A549 (cell line): ENCODE measurements at regions not wholly inside any gene's neighbourhood (a gene's known extent, or its start where the extent isn't known, plus 50 kb on each side); places are given as distances from the start of the nearest gene placed in this dataset.

Source experiments
- ATAC-seq, 2 experiments: fragments of 200-7000 bp in 1 of 2; fragments of >200 bp in 1 of 2; cut with Nextera tagmentation in 1 of 2; cut with Tn5 transposase in 1 of 2; 3 replicates each; pipeline versions ENCODE4 v1.8.0 to v1.9.1; 2018 to 2020; ENCODE audit warnings: mild to moderate bottlenecking in 1 of 2, moderate library complexity in 1 of 2
- CTCF ChIA-PET: fragments of 300-600 bp; sonication (Branson Sonifier 250); formaldehyde crosslinking; extraction: SDS; loops from one replicate; lab custom pipeline; 2021; ENCODE audit warnings: antibody characterized with exemption, inconsistent platforms; lab: Yijun Ruan, JAX
- POLR2A ChIA-PET: fragments of 350-600 bp; formaldehyde crosslinking; extraction: SDS; loops from one replicate; lab custom pipeline; 2021; ENCODE audit warnings: antibody characterized with exemption, inconsistent platforms; lab: Yijun Ruan, JAX
- DNase-seq, 2 experiments: peaks; one replicate each; pipeline versions ENCODE4 v3.0.0 to v3.0.0-alpha.2; 2011 to 2016; ENCODE audit warnings: low read depth in 1 of 2, low spot score in 1 of 2
- FAIRE-seq: peaks from 2 replicates; lab custom pipeline; 2011; peaks lifted over from hg19 to GRCh38; lab: Jason Lieb, UNC
- H3K27ac ChIP-seq, 2 experiments: fragments of >200 bp; sonication (Bioruptor Twin); formaldehyde crosslinking; 3 replicates each; pipeline ENCODE4 v1.5.1; 2016 to 2017
- H3K4me1 ChIP-seq: fragments of >200 bp; sonication (Bioruptor Twin); formaldehyde crosslinking; 3 replicates; pipeline ENCODE4 v1.6.1; 2016
- H3K4me2 ChIP-seq: fragments of >200 bp; sonication (Bioruptor Twin); formaldehyde crosslinking; 3 replicates; pipeline ENCODE4 v1.6.1; 2016
- H3K4me3 ChIP-seq: fragments of >200 bp; sonication (Bioruptor Twin); formaldehyde crosslinking; 3 replicates; pipeline ENCODE4 v1.5.1; 2016
- H3K9me3 ChIP-seq: fragments of >200 bp; sonication (Bioruptor Twin); formaldehyde crosslinking; 3 replicates; pipeline ENCODE4 v1.6.1; 2016
- BHLHE40 ChIP-seq: IDR thresholded peaks from 2 replicates; pipeline ENCODE4 v1.6.1; 2012; ENCODE audit warnings: low read depth, low read length, inconsistent platforms
- CBX8 ChIP-seq: fragments of 200-600 bp; sonication (generic); IDR thresholded peaks from 2 replicates; pipeline ENCODE4 v1.6.1; 2016
- CEBPB ChIP-seq, 2 experiments: fragments of >200 bp in 1 of 2; sonication (Bioruptor Twin) in 1 of 2; formaldehyde crosslinking in 1 of 2; IDR thresholded peaks; 2 replicates each; pipeline ENCODE4 v1.6.1; 2012 to 2016
- CHD4 ChIP-seq: fragments of 200-600 bp; sonication (generic); IDR thresholded peaks from 2 replicates; pipeline ENCODE4 v1.6.1; 2016; ENCODE audit warnings: antibody characterized with exemption, mild to moderate bottlenecking, borderline replicate concordance
- EHMT2 ChIP-seq: fragments of 200-600 bp; sonication (generic); IDR thresholded peaks from 2 replicates; pipeline ENCODE4 v1.6.1; 2016; ENCODE audit warnings: antibody characterized with exemption, low read depth, mild to moderate bottlenecking, moderate library complexity
- ESRRA ChIP-seq: fragments of 150-350 bp; IDR thresholded peaks from 2 replicates; pipeline ENCODE4 v1.6.1; 2014; ENCODE audit warnings: mild to moderate bottlenecking, low read length, borderline replicate concordance
- FOXS1 ChIP-seq: fragments of 250-450 bp; sonication (Bioruptor Pico); IDR thresholded peaks from 2 replicates; pipeline ENCODE4 v1.5.0; 2020; ENCODE audit warnings: mild to moderate bottlenecking, moderate library complexity
- HEYL ChIP-seq: fragments of 250-450 bp; sonication (Bioruptor Pico); IDR thresholded peaks from 2 replicates; pipeline ENCODE4 v1.8.0; 2021; ENCODE audit warnings: mild to moderate bottlenecking, moderate library complexity
- HOXB13 ChIP-seq: fragments of 250-450 bp; sonication (Bioruptor Pico); IDR thresholded peaks from 2 replicates; pipeline ENCODE4 v1.5.0; 2020; ENCODE audit warnings: low read depth, mild to moderate bottlenecking, moderate library complexity
- JUN ChIP-seq, 2 experiments: fragments of >200 bp; sonication (Bioruptor Twin); formaldehyde crosslinking; IDR thresholded peaks; 2 replicates in 1 of 2; 3 replicates in 1 of 2; pipeline ENCODE4 v1.6.1; 2016 to 2017
- KDM1A ChIP-seq: fragments of 200-600 bp; sonication (generic); IDR thresholded peaks from 2 replicates; pipeline ENCODE4 v1.6.1; 2016; ENCODE audit warnings: low read depth, mild to moderate bottlenecking
- MAFK ChIP-seq: fragments of 450-650 bp; IDR thresholded peaks from 2 replicates; pipeline ENCODE4 v1.6.1; 2014; ENCODE audit not compliant: partially characterized antibody
- MAZ ChIP-seq: fragments of 150-350 bp; IDR thresholded peaks from 2 replicates; pipeline ENCODE4 v1.6.1; 2014; ENCODE audit warnings: antibody characterized with exemption, low read depth, low read length, borderline replicate concordance
- NPAS2 ChIP-seq: fragments of 250-450 bp; sonication (Bioruptor Pico); IDR thresholded peaks from 2 replicates; pipeline ENCODE4 v1.8.0; 2022; ENCODE audit warnings: mild to moderate bottlenecking, moderate library complexity, borderline replicate concordance
- PHF8 ChIP-seq: fragments of 200-600 bp; sonication (generic); IDR thresholded peaks from 2 replicates; pipeline ENCODE4 v1.6.1; 2016; ENCODE audit warnings: low read depth, mild to moderate bottlenecking, antibody characterized with exemption, moderate library complexity, borderline replicate concordance
- RFX5 ChIP-seq: fragments of 450-650 bp; IDR thresholded peaks from 2 replicates; pipeline ENCODE4 v1.7.1; 2014; ENCODE audit warnings: antibody characterized with exemption, mild to moderate bottlenecking, moderate library complexity
- RNF2 ChIP-seq: fragments of 200-600 bp; sonication (generic); IDR thresholded peaks from 2 replicates; pipeline ENCODE4 v1.6.1; 2016; ENCODE audit warnings: low read depth, mild to moderate bottlenecking, antibody characterized with exemption, moderate library complexity, borderline replicate concordance
- SREBF2 ChIP-seq: fragments of 450-650 bp; IDR thresholded peaks from 2 replicates; pipeline ENCODE4 v1.6.1; 2014; ENCODE audit warnings: mild to moderate bottlenecking, moderate library complexity
- TFCP2L1 ChIP-seq: fragments of 250-450 bp; sonication (Bioruptor Pico); IDR thresholded peaks from 2 replicates; pipeline ENCODE4 v1.5.0; 2021; ENCODE audit warnings: mild to moderate bottlenecking
- ZC3H11A ChIP-seq: fragments of 450-650 bp; IDR thresholded peaks from 2 replicates; pipeline ENCODE4 v1.6.1; 2014; ENCODE audit warnings: antibody characterized with exemption, mild to moderate bottlenecking
- WGBS: methylation state at CpG from one replicate; pipeline ENCODE4 v1.1.6; 2017; ENCODE audit errors: missing lambda C conversion rate; 5-methylcytosine and 5-hydroxymethylcytosine counted together
- TF ChIP-seq, protein P1 (sequence below): IDR thresholded peaks from 2 replicates; pipeline ENCODE4 v1.6.1; 2012
- TF ChIP-seq, protein P2 (sequence below): fragments of 250-450 bp; sonication (Bioruptor Pico); IDR thresholded peaks from 2 replicates; pipeline ENCODE4 v1.5.0; 2021; ENCODE audit warnings: mild to moderate bottlenecking, moderate library complexity, borderline replicate concordance
- TF ChIP-seq, protein P3 (sequence below): fragments of 450-650 bp; IDR thresholded peaks from 2 replicates; pipeline ENCODE4 v1.6.1; 2014; ENCODE audit warnings: antibody characterized with exemption

DNA sequence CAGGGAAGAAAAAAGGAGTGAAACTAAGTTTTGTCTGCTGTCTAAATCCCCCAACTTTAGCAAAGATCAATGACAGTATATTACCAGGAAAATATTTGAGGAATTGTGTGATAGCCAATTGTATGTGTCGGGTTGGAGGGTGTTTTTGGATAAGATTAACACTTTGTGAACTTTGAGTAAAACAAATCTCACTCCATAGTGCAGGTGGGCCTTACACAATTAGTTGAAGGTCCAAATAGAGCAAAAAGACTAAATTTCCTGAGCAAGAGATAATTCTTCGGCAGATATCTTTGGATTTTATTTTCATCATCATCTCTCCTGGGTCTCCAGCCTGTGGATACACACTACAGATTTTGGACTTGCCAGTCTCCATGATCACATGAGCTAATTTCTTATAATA, 152.8 kb upstream of the CWC22 start:
- 28% methylated on average over 2 of the region's 2 CpGs for WGBS

DNA sequence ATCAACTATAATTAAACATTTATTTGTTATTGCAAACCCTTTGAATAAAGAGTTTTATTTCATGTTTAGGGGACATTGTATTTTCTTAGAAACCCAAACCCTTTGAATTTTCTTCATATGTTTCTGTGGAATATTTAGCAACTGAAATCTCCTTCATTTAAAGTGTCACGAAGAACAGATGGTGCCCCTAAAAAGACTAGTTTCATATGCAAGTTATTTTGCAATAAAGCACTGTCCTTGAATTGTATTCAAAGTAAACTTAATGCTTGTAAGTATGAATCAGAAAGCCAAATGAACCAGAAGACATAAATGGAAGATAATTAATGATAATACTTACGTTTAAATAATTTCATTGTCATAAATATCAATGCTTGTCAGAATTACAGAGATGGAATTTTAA, 151.9 kb upstream of the CWC22 start:
- FAIRE-seq (no peak), DNase-seq (no peak), ATAC-seq (no peak)
- Histone ChIP-seq H3K4me2 (no peak overlapping the region), H3K4me1 (no peaks in the 10 kb centered on the region), H3K9me3 (no peaks in the 10 kb centered on the region), H3K27ac (no peak overlapping the region), H3K4me3 (no peak overlapping the region)
- CTCF ChIA-PET, result no interaction called here
- no peak for TF ChIP-seq JUN (IDR thresholded peaks at IDR 0.05)
- 38% methylated on average over 2 of the region's 2 CpGs for WGBS
- POLR2A ChIA-PET, result no interaction called here

More for the DNA sequence above, 152.8 kb upstream of the CWC22 start:
- no peak overlapping the region for H3K4me3 ChIP-seq
- H3K4me1 ChIP-seq, result no peaks in the 10 kb centered on the region
- FAIRE-seq, result no peak
- no peak for ATAC-seq
- H3K27ac ChIP-seq, result no peak overlapping the region
- TF ChIP-seq RNF2 (no peak), RFX5 (no peak), CEBPB (IDR thresholded peaks at IDR 0.05) (no peak), CHD4 (no peak), BHLHE40 (no peak), HEYL (CRISPR knock-in tag) (no peak)
- TF ChIP-seq, protein P1, sequence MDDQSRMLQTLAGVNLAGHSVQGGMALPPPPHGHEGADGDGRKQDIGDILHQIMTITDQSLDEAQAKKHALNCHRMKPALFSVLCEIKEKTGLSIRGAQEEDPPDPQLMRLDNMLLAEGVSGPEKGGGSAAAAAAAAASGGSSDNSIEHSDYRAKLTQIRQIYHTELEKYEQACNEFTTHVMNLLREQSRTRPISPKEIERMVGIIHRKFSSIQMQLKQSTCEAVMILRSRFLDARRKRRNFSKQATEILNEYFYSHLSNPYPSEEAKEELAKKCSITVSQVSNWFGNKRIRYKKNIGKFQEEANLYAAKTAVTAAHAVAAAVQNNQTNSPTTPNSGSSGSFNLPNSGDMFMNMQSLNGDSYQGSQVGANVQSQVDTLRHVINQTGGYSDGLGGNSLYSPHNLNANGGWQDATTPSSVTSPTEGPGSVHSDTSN, result no peak
- no peak for DNase-seq
- no peak overlapping the region for H3K4me2 ChIP-seq
- ChIA-PET POLR2A (no interaction called here), CTCF (no interaction called here)
- H3K9me3 ChIP-seq, result no peaks in the 10 kb centered on the region

DNA sequence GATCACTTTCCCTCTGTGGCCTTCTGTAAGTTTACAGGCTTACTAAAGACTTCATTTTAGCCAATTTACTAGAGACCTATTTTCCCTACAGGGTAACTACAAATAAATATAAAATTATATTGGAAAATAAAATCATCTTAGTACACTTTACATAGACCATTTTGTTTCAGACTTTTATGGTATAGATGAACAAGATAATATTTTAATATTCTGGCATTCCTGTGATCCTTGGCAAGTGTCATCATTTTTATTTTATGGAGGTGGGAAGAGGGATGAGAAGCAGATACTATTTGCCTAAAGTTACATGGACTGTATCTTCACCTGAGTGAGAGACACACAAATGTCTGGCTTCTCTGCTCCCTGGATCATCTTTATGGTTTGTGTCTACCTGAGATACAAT, 149.6 kb upstream of the CWC22 start:
- no peak overlapping the region for H3K4me2 ChIP-seq
- ChIA-PET CTCF (no interaction called here), POLR2A (no interaction called here)
- H3K4me1 ChIP-seq, result no peaks in the 10 kb centered on the region
- DNase-seq, result no peak
- no peak overlapping the region for H3K27ac ChIP-seq
- no peak for TF ChIP-seq NPAS2 (CRISPR knock-in tag)
- TF ChIP-seq, protein P2, sequence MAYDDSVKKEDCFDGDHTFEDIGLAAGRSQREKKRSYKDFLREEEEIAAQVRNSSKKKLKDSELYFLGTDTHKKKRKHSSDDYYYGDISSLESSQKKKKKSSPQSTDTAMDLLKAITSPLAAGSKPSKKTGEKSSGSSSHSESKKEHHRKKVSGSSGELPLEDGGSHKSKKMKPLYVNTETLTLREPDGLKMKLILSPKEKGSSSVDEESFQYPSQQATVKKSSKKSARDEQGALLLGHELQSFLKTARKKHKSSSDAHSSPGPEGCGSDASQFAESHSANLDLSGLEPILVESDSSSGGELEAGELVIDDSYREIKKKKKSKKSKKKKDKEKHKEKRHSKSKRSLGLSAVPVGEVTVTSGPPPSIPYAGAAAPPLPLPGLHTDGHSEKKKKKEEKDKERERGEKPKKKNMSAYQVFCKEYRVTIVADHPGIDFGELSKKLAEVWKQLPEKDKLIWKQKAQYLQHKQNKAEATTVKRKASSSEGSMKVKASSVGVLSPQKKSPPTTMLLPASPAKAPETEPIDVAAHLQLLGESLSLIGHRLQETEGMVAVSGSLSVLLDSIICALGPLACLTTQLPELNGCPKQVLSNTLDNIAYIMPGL, result no peak
- TF ChIP-seq RNF2, result no peak
- TF ChIP-seq, all 56 proteins: peak for 0
- no peak overlapping the region for H3K4me3 ChIP-seq
- H3K9me3 ChIP-seq, result no peaks in the 10 kb centered on the region
- no peak for FAIRE-seq
- no peak for ATAC-seq

DNA sequence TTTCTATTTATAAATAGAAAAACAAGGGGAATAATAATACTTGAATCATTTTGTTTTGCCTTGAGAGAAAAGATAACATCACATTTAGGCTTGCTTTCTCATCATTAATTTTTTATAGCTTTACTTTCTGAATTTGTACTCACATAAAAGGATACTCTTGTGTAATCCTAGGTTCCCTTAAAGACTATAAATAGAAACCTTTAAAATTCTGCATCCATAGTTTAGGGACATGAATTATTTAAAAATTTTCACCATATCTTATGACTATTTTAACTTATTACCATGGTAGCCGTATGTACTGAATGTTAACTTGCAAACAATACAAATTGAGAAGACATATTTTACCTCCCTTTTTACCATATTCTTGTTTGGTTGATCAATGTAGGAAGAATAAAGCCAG, 143.5 kb upstream of the CWC22 start:
- DNase-seq, result no peak
- ChIA-PET CTCF (no interaction called here), POLR2A (no interaction called here)
- TF ChIP-seq MAZ, result no peak
- TF ChIP-seq, protein P3, sequence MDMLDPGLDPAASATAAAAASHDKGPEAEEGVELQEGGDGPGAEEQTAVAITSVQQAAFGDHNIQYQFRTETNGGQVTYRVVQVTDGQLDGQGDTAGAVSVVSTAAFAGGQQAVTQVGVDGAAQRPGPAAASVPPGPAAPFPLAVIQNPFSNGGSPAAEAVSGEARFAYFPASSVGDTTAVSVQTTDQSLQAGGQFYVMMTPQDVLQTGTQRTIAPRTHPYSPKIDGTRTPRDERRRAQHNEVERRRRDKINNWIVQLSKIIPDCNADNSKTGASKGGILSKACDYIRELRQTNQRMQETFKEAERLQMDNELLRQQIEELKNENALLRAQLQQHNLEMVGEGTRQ, result no peak
- no peak for TF ChIP-seq TFCP2L1 (CRISPR knock-in tag)
- no peak for TF ChIP-seq HOXB13 (CRISPR knock-in tag)
- TF ChIP-seq ZC3H11A, result no peak
- no peak for TF ChIP-seq EHMT2
- TF ChIP-seq CBX8, result no peak
- no peak for TF ChIP-seq SREBF2
- no peak for TF ChIP-seq MAFK
- no peak for TF ChIP-seq FOXS1 (CRISPR knock-in tag)
- TF ChIP-seq PHF8, result no peak
- TF ChIP-seq KDM1A, result no peak
- TF ChIP-seq ESRRA, result no peak
- no peak for ATAC-seq
- FAIRE-seq, result no peak
- 76% methylated on average over 1 of the region's 1 CpG for WGBS
- Histone ChIP-seq H3K27ac (no peak overlapping the region), H3K4me2 (no peak overlapping the region), H3K4me3 (no peak overlapping the region), H3K9me3 (no peaks in the 10 kb centered on the region), H3K4me1 (no peaks in the 10 kb centered on the region)
